CD14-positive monocyte (primary cell): ENCODE measurements at regions not wholly inside any gene's neighbourhood (a gene's known extent, or its start where the extent isn't known, plus 50 kb on each side); places are given as distances from the start of the nearest gene placed in this dataset.
"Not testable (repeated sequence)": the region's sequence is repeated elsewhere in the genome, so short reads cannot be mapped to it uniquely, and the experiment has no call there.

Source experiments
- DNase-seq, 3 donors: peaks; one replicate each; pipeline ENCODE4 v3.0.0-alpha.2; 2011 to 2022
- H2AFZ ChIP-seq: 2 replicates; pipeline ENCODE4 v1.6.0; 2012; ENCODE audit warnings: mild to moderate bottlenecking, low read depth, low read length, inconsistent platforms; ENCODE audit not compliant: insufficient read depth, poor library complexity, severe bottlenecking
- H3K27ac ChIP-seq, 2 donors: 1 replicate in 1 of 2; 2 replicates in 1 of 2; pipeline ENCODE4 v1.5.1; 2012 to 2013; ENCODE audit warnings: low read length in 2 of 2, control low read depth in 1 of 2, inconsistent platforms in 1 of 2, low read depth in 1 of 2, mild to moderate bottlenecking in 1 of 2
- H3K27me3 ChIP-seq, 2 donors: one replicate each; pipeline versions ENCODE4 v1.6.0 to v1.6.1; 2011 to 2013; ENCODE audit warnings: low read length in 2 of 2; ENCODE audit not compliant: control insufficient read depth in 2 of 2, insufficient read depth in 2 of 2
- H3K36me3 ChIP-seq, 2 donors: replicated peaks in 1 of 2; 1 replicate in 1 of 2; 2 replicates in 1 of 2; pipeline versions ENCODE4 v1.5.1 to v1.6.1; 2012 to 2013; ENCODE audit warnings: low read length in 2 of 2, control low read depth in 1 of 2, inconsistent platforms in 1 of 2, mild to moderate bottlenecking in 1 of 2; ENCODE audit not compliant: insufficient read depth in 2 of 2, control insufficient read depth in 1 of 2
- H3K4me1 ChIP-seq, 2 donors: 1 replicate in 1 of 2; 2 replicates in 1 of 2; pipeline versions ENCODE4 v1.5.1 to v1.6.1; 2012 to 2013; ENCODE audit warnings: low read length in 2 of 2, control low read depth in 1 of 2, inconsistent platforms in 1 of 2, mild to moderate bottlenecking in 1 of 2, moderate library complexity in 1 of 2; ENCODE audit not compliant: insufficient read depth in 2 of 2, control insufficient read depth in 1 of 2
- H3K4me2 ChIP-seq: replicated peaks from 2 replicates; pipeline ENCODE3; 2012; ENCODE audit warnings: low read length, moderate library complexity, mild to moderate bottlenecking; ENCODE audit not compliant: poor library complexity, severe bottlenecking; ENCODE audit errors: extremely low read depth
- H3K4me3 ChIP-seq, 3 experiments: fragments of 200-600 bp in 1 of 3; sonication (generic) in 1 of 3; replicated peaks in 1 of 3; 1 replicate in 2 of 3; 2 replicates in 1 of 3; pipeline ENCODE4 v1.5.1; 2011 to 2013; ENCODE audit warnings: low read length in 3 of 3, mild to moderate bottlenecking in 3 of 3, control low read depth in 2 of 3, low read depth in 2 of 3, inconsistent platforms in 1 of 3, moderate library complexity in 1 of 3
- H3K79me2 ChIP-seq: 2 replicates; pipeline ENCODE4 v1.6.0; 2012; ENCODE audit warnings: mild to moderate bottlenecking, control low read depth, inconsistent platforms, low read length, moderate library complexity; ENCODE audit not compliant: insufficient read depth
- H3K9ac ChIP-seq: 2 replicates; pipeline ENCODE4 v1.6.0; 2017; ENCODE audit warnings: low read length, mild to moderate bottlenecking; ENCODE audit not compliant: insufficient read depth, poor library complexity, severe bottlenecking
- H3K9me3 ChIP-seq, 2 donors: replicated peaks in 1 of 2; 1 replicate in 1 of 2; 2 replicates in 1 of 2; pipeline versions ENCODE4 v1.5.1 to v1.6.1; 2012 to 2013; ENCODE audit warnings: low read length in 2 of 2, control low read depth in 1 of 2; ENCODE audit not compliant: control insufficient read depth in 1 of 2, insufficient read depth in 1 of 2
- H4K20me1 ChIP-seq: 2 replicates; pipeline ENCODE4 v1.6.0; 2012; ENCODE audit warnings: mild to moderate bottlenecking, low read length, control low read depth, moderate library complexity; ENCODE audit not compliant: insufficient read depth
- H3K27ac Mint-ChIP-seq, 7 donors: one replicate each; pipeline ENCODE4 v1.8.0; 2020; ENCODE audit warnings: mild to moderate bottlenecking in 7 of 7, mixed read lengths in 7 of 7, moderate library complexity in 6 of 7, inconsistent platforms in 2 of 7
- H3K27me3 Mint-ChIP-seq, 3 donors: one replicate each; pipeline ENCODE4 v1.8.0; 2021 to 2022; ENCODE audit warnings: low read depth in 3 of 3, mild to moderate bottlenecking in 3 of 3, mixed read lengths in 3 of 3, moderate library complexity in 3 of 3, inconsistent platforms in 1 of 3
- H3K36me3 Mint-ChIP-seq, 2 donors: one replicate each; pipeline ENCODE4 v1.8.0; 2020; ENCODE audit warnings: mixed read lengths in 2 of 2, inconsistent platforms in 1 of 2, mild to moderate bottlenecking in 1 of 2
- H3K4me1 Mint-ChIP-seq: one replicate; pipeline ENCODE4 v1.8.0; 2020; ENCODE audit warnings: mild to moderate bottlenecking, mixed read lengths
- H3K4me3 Mint-ChIP-seq, 2 donors: one replicate each; pipeline ENCODE4 v1.8.0; 2020; ENCODE audit warnings: mild to moderate bottlenecking in 2 of 2, mixed read lengths in 2 of 2, moderate library complexity in 1 of 2
- H3K9me3 Mint-ChIP-seq, 7 donors: one replicate each; pipeline ENCODE4 v1.8.0; 2020 to 2022; ENCODE audit warnings: mixed read lengths in 7 of 7, mild to moderate bottlenecking in 6 of 7, moderate library complexity in 6 of 7, inconsistent platforms in 2 of 7
- CTCF ChIP-seq: fragments of 200-600 bp; IDR thresholded peaks from one replicate; pipeline ENCODE4 v1.8.0; 2022; ENCODE audit warnings: antibody characterized with exemption, mild to moderate bottlenecking
- WGBS: methylation state at CpG from one replicate; pipeline ENCODE4 v1.1.5; 2013; ENCODE audit warnings: missing lambda C conversion rate; ENCODE audit not compliant: insufficient coverage; 5-methylcytosine and 5-hydroxymethylcytosine counted together
- intact Hi-C, 2 donors: fragments of 100-400 bp; cut with micrococcal nuclease; formaldehyde crosslinking; loops; one replicate each; pipeline versions ENCODE4 v1.15.0 to v1.15.1; 2023

GRCh38 chr9:75359638-75360037, 271.3 kb downstream of the OSTF1 start:
- H3K9me3 Mint-ChIP-seq = peaks cover 4 to 36% (median 23%) of the 10 kb centered on the region in 7 donors
- H3K4me2 ChIP-seq = no peak overlapping the region
- H3K9ac ChIP-seq = no peak overlapping the region
- H3K79me2 ChIP-seq = no peaks in the 10 kb centered on the region
- peaks cover 5 to 23% of the 10 kb centered on the region in 2 donors for H3K9me3 ChIP-seq
- H3K4me1 Mint-ChIP-seq = no peaks in the 10 kb centered on the region
- no peak overlapping the region for H3K27ac ChIP-seq
- peaks cover 0 to 3% (median 2%) of the 10 kb centered on the region in 3 donors for H3K27me3 Mint-ChIP-seq
- H3K4me1 ChIP-seq = no peaks in the 10 kb centered on the region
- H3K27ac Mint-ChIP-seq = no peak overlapping the region
- WGBS = 96% methylated on average over 3 of the region's 3 CpGs
- H3K4me3 Mint-ChIP-seq = no peak overlapping the region
- H4K20me1 ChIP-seq = no peaks in the 10 kb centered on the region
- no peaks in the 10 kb centered on the region for H3K36me3 ChIP-seq
- no peak overlapping the region for H3K4me3 ChIP-seq
- intact Hi-C loops = no loop called here
- no peak for TF ChIP-seq CTCF
- DNase-seq = no peak
- no peak overlapping the region for H2AFZ ChIP-seq
- H3K36me3 Mint-ChIP-seq = no peaks in the 10 kb centered on the region
- no peaks in the 10 kb centered on the region for H3K27me3 ChIP-seq

DNA sequence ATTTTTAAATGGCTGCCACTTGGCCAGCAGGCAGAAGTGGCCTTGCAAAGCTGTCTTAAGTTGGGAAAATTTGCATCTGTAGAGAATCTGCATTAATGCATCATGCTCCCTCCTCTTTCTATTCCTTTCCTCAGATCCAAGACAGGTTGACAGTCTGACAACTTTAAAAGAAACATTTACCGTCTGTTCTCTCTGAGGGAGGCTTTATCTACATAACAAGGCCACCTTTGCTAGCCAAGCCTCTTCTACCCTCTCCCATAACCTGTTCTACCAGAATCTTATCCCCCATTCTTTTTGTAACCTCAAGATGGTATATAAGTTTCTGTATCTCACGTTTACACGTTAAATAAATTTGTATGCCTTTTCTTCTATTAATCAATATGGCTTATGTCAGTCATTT, 271.9 kb downstream of the OSTF1 start:
- H4K20me1 ChIP-seq = no peaks in the 10 kb centered on the region
- no peak overlapping the region for H2AFZ ChIP-seq
- Mint-ChIP-seq H3K27me3 (peaks cover 0 to 3% (median 2%) of the 10 kb centered on the region in 3 donors), H3K4me1 (no peaks in the 10 kb centered on the region), H3K4me3 (no peak overlapping the region), H3K9me3 (peaks cover 4 to 36% (median 23%) of the 10 kb centered on the region in 7 donors), H3K27ac (no peak overlapping the region), H3K36me3 (no peaks in the 10 kb centered on the region)
- H3K9ac ChIP-seq = no peak overlapping the region
- no peak overlapping the region for H3K4me3 ChIP-seq
- H3K9me3 ChIP-seq = peaks cover 5 to 23% of the 10 kb centered on the region in 2 donors
- H3K36me3 ChIP-seq = no peaks in the 10 kb centered on the region
- no peaks in the 10 kb centered on the region for H3K27me3 ChIP-seq
- no peak overlapping the region for H3K4me2 ChIP-seq
- H3K79me2 ChIP-seq = no peaks in the 10 kb centered on the region
- H3K4me1 ChIP-seq = no peaks in the 10 kb centered on the region
- TF ChIP-seq CTCF = no peak
- DNase-seq = no peak
- no CpG with 5 or more reads among the region's 3 CpGs for WGBS
- H3K27ac ChIP-seq = no peak overlapping the region
- intact Hi-C loops = no loop called here

GRCh38 chr9:75362446-75362845, 274.1 kb downstream of the OSTF1 start:
- H4K20me1 ChIP-seq, H3K4me3 Mint-ChIP-seq, H3K36me3 ChIP-seq, H3K9ac ChIP-seq, H2AFZ ChIP-seq, H3K4me1 ChIP-seq, H3K27me3 Mint-ChIP-seq, H3K27ac ChIP-seq, H3K27me3 ChIP-seq, DNase-seq, intact Hi-C loops, H3K36me3 Mint-ChIP-seq, H3K4me3 ChIP-seq, H3K27ac Mint-ChIP-seq, H3K4me2 ChIP-seq, H3K4me1 Mint-ChIP-seq, H3K79me2 ChIP-seq: not testable (repeated sequence)
- peaks cover 4 to 32% (median 20%) of the 10 kb centered on the region in 7 donors for H3K9me3 Mint-ChIP-seq
- WGBS = no CpG with 5 or more reads among the region's 5 CpGs
- peaks cover 5 to 19% of the 10 kb centered on the region in 2 donors for H3K9me3 ChIP-seq
